ENCODE measurements at regions not wholly inside any gene's neighbourhood (a gene's known extent, or its start where the extent isn't known, plus 50 kb on each side); places are given as distances from the start of the nearest gene placed in this dataset.

- H3K9me3 ChIP-seq (ENCODE audit: insufficient read depth, low read depth) = no peaks in the 10 kb centered on the region
- H3K27me3 ChIP-seq (ENCODE audit: insufficient read depth, low read depth) = no peaks in the 10 kb centered on the region
- POLR2A ChIA-PET (ENCODE audit: unreplicated experiment) = no interaction called here
- H4K20me1 ChIP-seq (ENCODE audit: insufficient read depth) = peaks cover 7% of the 10 kb centered on the region
- no TSS peak for BruUV-seq (replicated peaks)
- H3K4me3 ChIP-seq = no peak overlapping the region
- CTCF ChIA-PET = no interaction called here
- peaks cover 20% of the 10 kb centered on the region; the same call in 1 of the 2 replicates for H3K36me3 ChIP-seq (ENCODE audit: low read depth)
- no peak overlapping the region for H3K27ac ChIP-seq
- peaks cover 31% of the 10 kb centered on the region; the same call in 1 of the 2 replicates for H3F3A ChIP-seq (ENCODE audit: insufficient read depth, low read depth)
- peaks cover 54% of the 10 kb centered on the region for H3K79me2 ChIP-seq (ENCODE audit: low read depth)
- H3K4me2 ChIP-seq = no peak overlapping the region
- H3K4me1 ChIP-seq (replicated peaks; ENCODE audit: insufficient read depth) = no peaks in the 10 kb centered on the region
- H2AFZ ChIP-seq = no peak overlapping the region
- TF ChIP-seq CTCF (conservative IDR thresholded peaks at IDR 0.05) (no peak), EZH2 (IDR thresholded peaks at IDR 0.05; ENCODE audit: low read depth) (no peak)
- intact Hi-C loops (cut with micrococcal nuclease; ENCODE audit: unreplicated experiment) = no loop called here
- no peak for DNase-seq
- H3K9me2 ChIP-seq (ENCODE audit: insufficient read depth) = 0 out of 2 replicates have a peak, but pooled peaks cover 5% of the 10 kb centered on the region
Observed at GRCh38 chr14:71467361-71467811, 464.8 kb upstream of the RGS6 start.

DNA sequence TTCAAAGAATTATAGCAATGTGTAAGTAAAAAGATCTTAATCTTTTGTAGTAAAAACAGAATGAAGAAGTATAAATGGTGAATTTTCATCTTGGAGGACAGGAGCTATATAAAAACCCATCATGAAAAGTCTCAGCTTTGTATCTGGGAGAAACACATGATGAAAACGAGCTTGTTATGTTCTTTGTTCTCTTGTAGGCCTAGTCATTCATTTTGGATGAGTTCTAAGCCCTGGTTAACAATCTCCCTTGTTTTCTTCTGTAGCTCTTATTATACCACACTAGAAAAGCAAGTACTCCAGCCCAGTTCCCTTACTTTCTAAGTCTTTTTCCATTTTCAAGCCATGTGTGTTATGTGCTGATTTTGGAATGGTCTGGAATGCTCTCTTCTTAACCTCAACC, 463.5 kb upstream of the RGS6 start:
- ChIA-PET POLR2A (ENCODE audit: unreplicated experiment) (interaction anchor here (0.7 kb wide), 1 partner anchor 102 kb away, joined by 4 read pairs; no protein-coding TSS in a partner anchor), CTCF (no interaction called here)
- Histone ChIP-seq H3K9me3 (ENCODE audit: insufficient read depth, low read depth) (no peaks in the 10 kb centered on the region), H3K9me2 (ENCODE audit: insufficient read depth) (0 out of 2 replicates have a peak, but pooled peaks cover 8% of the 10 kb centered on the region), H4K20me1 (ENCODE audit: insufficient read depth) (peaks cover 12% of the 10 kb centered on the region), H3K36me3 (ENCODE audit: low read depth) (peaks cover 15% of the 10 kb centered on the region; the same call in 1 of the 2 replicates), H3K4me3 (no peak overlapping the region), H2AFZ (no peak overlapping the region), H3K27me3 (ENCODE audit: insufficient read depth, low read depth) (no peaks in the 10 kb centered on the region), H3K79me2 (ENCODE audit: low read depth) (peaks cover 63% of the 10 kb centered on the region), H3K27ac (no peak overlapping the region), H3K4me2 (no peak overlapping the region), H3K4me1 (replicated peaks; ENCODE audit: insufficient read depth) (no peaks in the 10 kb centered on the region), H3F3A (ENCODE audit: insufficient read depth, low read depth) (peaks cover 34% of the 10 kb centered on the region; the same call in 1 of the 2 replicates)
- DNase-seq = no peak
- TF ChIP-seq CTCF (conservative IDR thresholded peaks at IDR 0.05) (no peak), EZH2 (IDR thresholded peaks at IDR 0.05; ENCODE audit: low read depth) (no peak)
- no TSS peak for BruUV-seq (replicated peaks)
- intact Hi-C loops (cut with micrococcal nuclease; ENCODE audit: unreplicated experiment) = no loop called here

GRCh38 chr14:71469643-71470335, 462.4 kb upstream of the RGS6 start:
- intact Hi-C loops (cut with micrococcal nuclease; ENCODE audit: unreplicated experiment) = no loop called here
- no peaks in the 10 kb centered on the region for H3K9me3 ChIP-seq (ENCODE audit: insufficient read depth, low read depth)
- ChIA-PET CTCF (no interaction called here), POLR2A (ENCODE audit: unreplicated experiment) (no interaction called here)
- peaks cover 41% of the 10 kb centered on the region; the same call in 1 of the 2 replicates for H3F3A ChIP-seq (ENCODE audit: insufficient read depth, low read depth)
- H3K4me3 ChIP-seq = no peak overlapping the region
- H3K4me1 ChIP-seq (replicated peaks; ENCODE audit: insufficient read depth) = no peaks in the 10 kb centered on the region
- H3K27ac ChIP-seq = no peak overlapping the region
- H3K79me2 ChIP-seq (ENCODE audit: low read depth) = peaks cover 66% of the 10 kb centered on the region
- BruUV-seq (replicated peaks) = no TSS peak
- TF ChIP-seq EZH2 (IDR thresholded peaks at IDR 0.05; ENCODE audit: low read depth) (no peak), CTCF (conservative IDR thresholded peaks at IDR 0.05) (no peak)
- no peaks in the 10 kb centered on the region for H3K27me3 ChIP-seq (ENCODE audit: insufficient read depth, low read depth)
- no peak for DNase-seq
- no peak overlapping the region for H3K4me2 ChIP-seq
- peaks cover 18% of the 10 kb centered on the region for H4K20me1 ChIP-seq (ENCODE audit: insufficient read depth)
- H3K9me2 ChIP-seq (ENCODE audit: insufficient read depth) = 0 out of 2 replicates have a peak, but pooled peaks cover 8% of the 10 kb centered on the region
- H3K36me3 ChIP-seq (ENCODE audit: low read depth) = 0 out of 2 replicates have a peak, but pooled peaks cover 9% of the 10 kb centered on the region
- H2AFZ ChIP-seq = no peak overlapping the region

Measured in PC-9 (cell line).